ENCODE measurements at regions not wholly inside any gene's neighbourhood (a gene's known extent, or its start where the extent isn't known, plus 50 kb on each side); places are given as distances from the start of the nearest gene placed in this dataset.

DNA sequence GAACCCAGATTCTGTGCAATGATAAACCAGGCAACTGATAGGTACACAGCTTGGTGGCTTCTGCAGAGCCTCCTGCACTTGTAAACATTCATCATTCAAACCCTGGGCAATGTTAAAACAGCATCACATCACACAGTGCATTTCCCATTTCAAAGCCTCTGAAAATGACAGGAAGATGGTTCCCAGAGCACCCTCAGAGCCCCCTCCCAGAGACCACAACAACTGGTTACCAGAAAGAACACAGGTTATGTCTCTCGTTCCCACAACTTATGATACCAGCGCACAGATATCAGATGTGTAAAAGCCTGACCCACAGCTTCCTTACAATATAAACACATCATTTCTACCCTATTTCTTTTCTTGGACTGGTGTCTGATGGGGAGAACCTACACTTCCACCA lies 248.7 kb downstream of the AUH start:
- TF ChIP-seq, protein P1, sequence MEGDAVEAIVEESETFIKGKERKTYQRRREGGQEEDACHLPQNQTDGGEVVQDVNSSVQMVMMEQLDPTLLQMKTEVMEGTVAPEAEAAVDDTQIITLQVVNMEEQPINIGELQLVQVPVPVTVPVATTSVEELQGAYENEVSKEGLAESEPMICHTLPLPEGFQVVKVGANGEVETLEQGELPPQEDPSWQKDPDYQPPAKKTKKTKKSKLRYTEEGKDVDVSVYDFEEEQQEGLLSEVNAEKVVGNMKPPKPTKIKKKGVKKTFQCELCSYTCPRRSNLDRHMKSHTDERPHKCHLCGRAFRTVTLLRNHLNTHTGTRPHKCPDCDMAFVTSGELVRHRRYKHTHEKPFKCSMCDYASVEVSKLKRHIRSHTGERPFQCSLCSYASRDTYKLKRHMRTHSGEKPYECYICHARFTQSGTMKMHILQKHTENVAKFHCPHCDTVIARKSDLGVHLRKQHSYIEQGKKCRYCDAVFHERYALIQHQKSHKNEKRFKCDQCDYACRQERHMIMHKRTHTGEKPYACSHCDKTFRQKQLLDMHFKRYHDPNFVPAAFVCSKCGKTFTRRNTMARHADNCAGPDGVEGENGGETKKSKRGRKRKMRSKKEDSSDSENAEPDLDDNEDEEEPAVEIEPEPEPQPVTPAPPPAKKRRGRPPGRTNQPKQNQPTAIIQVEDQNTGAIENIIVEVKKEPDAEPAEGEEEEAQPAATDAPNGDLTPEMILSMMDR (IDR thresholded peaks at IDR 0.05; ENCODE audit: control extremely low read depth, extremely low read depth, low read depth, missing control alignments), result no peak
- ChIA-PET CTCF (interaction anchor here (0.9 to 1.6 kb wide), 5 partner anchors 10 to 34 kb away, joined by 3 to 5 read pairs (median 3); no protein-coding TSS in a partner anchor), POLR2A (no interaction called here)
- no peak for DNase-seq (ENCODE audit: extremely low spot score)

DNA sequence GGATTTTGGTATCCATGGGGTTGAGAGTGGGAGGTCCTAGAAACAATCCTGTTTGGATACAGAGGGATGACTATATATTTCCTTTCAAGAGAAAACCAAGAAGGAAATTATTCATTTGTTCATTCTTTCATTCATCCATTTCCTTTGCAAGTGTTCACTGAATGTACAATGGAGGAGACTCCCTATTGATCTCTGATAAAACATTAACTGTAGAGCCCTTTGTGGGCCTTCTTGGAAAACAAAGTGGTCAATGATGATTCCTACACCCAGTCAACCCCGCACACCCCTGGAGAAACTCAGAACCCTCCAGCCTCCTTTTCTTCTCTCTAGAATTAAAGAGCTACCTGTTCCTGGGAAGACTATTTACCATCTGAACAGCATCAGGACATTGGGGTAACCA lies 247.3 kb downstream of the AUH start:
- TF ChIP-seq, protein P1 (IDR thresholded peaks at IDR 0.05; ENCODE audit: control extremely low read depth, extremely low read depth, low read depth, missing control alignments), result no peak
- DNase-seq (ENCODE audit: extremely low spot score), result no peak
- ChIA-PET POLR2A (no interaction called here), CTCF (no interaction called here)

DNA sequence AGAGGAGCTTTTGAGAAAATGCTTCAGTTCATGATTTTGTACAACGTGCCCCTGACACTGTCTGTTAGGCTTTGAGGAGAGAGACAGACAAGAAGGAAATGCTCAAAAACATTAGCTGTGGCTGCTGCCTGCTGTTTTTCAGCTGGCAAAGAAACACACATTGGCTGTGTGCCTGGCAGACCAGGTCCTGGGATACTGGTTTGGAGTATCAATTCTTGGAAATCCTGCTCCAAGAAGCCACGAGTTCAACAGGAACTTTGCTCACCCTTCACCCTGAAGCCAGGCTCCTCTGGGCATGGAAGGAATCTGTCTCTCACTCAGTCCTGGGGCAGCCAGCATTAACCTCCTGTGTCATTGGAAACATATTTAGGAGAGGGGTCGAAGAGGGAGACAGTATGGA lies 245.5 kb downstream of the AUH start:
- CTCF ChIA-PET, result no interaction called here
- TF ChIP-seq, protein P1 (IDR thresholded peaks at IDR 0.05; ENCODE audit: control extremely low read depth, extremely low read depth, low read depth, missing control alignments), result no peak

DNA sequence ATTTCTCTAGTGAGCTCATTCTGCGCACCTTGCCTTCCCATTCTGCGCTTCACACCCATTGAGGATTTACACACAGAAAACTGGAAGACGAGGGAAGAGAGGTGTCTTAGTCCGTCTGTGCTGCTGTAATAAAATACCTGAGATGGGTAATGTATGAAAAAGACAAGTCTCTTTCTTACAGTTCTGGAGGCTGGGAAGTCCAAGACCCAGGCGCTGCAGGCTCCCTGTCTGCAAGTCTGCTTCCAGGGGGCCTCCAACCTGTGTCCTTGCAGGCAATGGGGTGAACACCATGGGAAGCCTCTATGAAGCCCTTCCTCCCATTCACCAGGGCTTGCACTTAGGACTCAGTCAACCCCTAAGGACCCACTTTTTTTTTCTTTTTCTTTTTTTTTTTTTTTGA lies 245.0 kb downstream of the AUH start:
- ChIA-PET POLR2A (no interaction called here), CTCF (no interaction called here)
- DNase-seq (ENCODE audit: extremely low spot score), result no peak
- TF ChIP-seq, protein P1 (IDR thresholded peaks at IDR 0.05; ENCODE audit: control extremely low read depth, extremely low read depth, low read depth, missing control alignments), result no peak

More for the DNA sequence above, 245.5 kb downstream of the AUH start:
- DNase-seq (ENCODE audit: extremely low spot score), result no peak
- POLR2A ChIA-PET, result no interaction called here

DNA sequence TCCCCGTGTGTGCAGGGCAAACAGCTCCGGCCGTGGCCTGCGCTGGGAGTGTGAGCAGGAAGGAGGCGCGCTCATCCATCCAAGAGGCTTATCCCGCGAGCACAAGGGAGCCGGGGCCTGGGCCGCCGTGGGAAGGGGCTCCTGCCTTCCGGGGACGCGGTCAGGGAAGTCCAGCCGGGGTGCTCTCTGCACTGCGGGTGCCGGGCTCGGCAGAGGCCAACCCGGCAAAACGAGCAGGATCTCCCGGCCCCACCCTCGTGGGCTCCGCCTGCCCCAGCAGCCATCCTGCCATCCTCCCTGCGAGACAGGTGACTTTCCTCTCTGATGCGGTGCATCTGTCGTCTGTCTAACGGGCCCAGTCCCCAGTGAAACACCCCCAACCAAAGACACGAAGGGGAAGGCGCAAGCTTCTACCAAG lies 244.2 kb downstream of the AUH start:
- no peak for DNase-seq (ENCODE audit: extremely low spot score)
- POLR2A ChIA-PET, result interaction anchor here (0.6 kb wide), 1 partner anchor 598 kb away, joined by 5 read pairs; no protein-coding TSS in a partner anchor
- CTCF ChIA-PET, result no interaction called here
- TF ChIP-seq, protein P1 (IDR thresholded peaks at IDR 0.05; ENCODE audit: control extremely low read depth, extremely low read depth, low read depth, missing control alignments), result no peak

DNA sequence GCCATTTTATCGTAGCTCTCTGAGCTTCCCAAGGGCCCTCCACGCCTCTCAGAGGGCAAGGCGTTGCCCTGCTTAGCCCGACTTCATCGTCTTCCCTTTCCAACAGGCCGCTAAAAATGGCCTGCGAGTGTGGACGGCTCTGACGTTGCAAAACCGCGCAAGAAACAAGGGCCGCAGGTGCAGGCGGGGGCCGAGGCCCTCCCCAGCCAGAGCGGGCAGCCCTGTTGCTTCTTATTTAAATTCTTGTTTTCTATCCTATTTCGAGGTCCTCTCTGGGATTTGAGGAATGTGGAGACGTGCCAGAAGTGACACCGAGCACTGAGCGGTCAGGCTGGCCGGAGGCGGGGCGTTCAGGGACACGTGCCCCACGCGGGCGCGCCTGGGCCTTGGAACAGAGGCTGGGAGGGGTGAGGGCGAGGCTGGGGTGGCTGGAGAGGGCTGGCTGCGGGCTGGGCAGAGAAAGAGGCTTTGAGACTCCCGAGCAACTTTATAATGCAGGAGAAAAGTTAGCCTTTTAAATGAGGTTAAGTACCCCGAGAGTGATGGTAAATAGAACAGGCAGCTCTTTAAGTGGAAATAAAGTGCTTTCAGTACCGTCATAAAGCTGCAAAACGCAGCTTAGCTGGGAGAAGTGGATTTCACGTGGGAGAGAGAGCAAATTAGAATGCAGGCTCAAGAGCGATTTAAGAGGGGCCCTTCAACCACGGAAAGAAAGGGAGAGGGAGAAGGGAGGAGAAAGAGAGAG lies 243.6 kb downstream of the AUH start:
- TF ChIP-seq, protein P1 (IDR thresholded peaks at IDR 0.05; ENCODE audit: control extremely low read depth, extremely low read depth, low read depth, missing control alignments), result no peak
- POLR2A ChIA-PET, result interaction anchor here (0.6 kb wide), 1 partner anchor 597 kb away, joined by 5 read pairs; no protein-coding TSS in a partner anchor
- DNase-seq (ENCODE audit: extremely low spot score), result no peak

More for the DNA sequence above, 243.6 kb downstream of the AUH start:
- CTCF ChIA-PET, result no interaction called here

Measured in GM10248 (cell line).